Activated CD4-positive, CD25-positive, alpha-beta regulatory T cell (primary cell): ENCODE measurements at regions not wholly inside any gene's neighbourhood (a gene's known extent, or its start where the extent isn't known, plus 50 kb on each side); places are given as distances from the start of the nearest gene placed in this dataset.
"Not testable (repeated sequence)": the region's sequence is repeated elsewhere in the genome, so short reads cannot be mapped to it uniquely, and the experiment has no call there.

Source experiments
- DNase-seq, 4 experiments: peaks; one replicate each; lab custom pipeline; 2025; lab: John Stamatoyannopoulos, UW

- DNase-seq, result no peak
Measured at GRCh38 chr4:23023121-23023520, 330.4 kb downstream of the GBA3 start.

DNA sequence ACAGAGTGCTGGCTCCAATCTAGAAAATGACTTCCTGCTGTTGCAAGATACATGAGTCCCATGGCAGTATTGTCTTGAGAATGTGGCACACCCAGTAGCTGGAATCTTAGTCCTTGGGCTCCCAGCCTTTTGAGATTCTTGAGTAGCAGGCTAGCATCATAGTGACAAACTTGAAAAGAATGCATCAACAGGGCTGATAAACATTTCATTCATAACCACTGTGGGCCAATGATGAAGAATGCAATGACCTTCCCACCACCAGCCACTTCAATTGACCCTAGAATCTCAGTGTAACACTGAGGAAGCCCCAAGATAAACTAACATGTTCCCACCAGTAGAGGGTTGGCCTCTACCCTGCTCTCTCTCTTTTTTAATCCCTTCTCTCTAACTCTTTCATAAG, 329.3 kb downstream of the GBA3 start:
- DNase-seq, result no peak

- DNase-seq, result no peak
Measured at GRCh38 chr4:23021040-23021439, 328.3 kb downstream of the GBA3 start.

DNA sequence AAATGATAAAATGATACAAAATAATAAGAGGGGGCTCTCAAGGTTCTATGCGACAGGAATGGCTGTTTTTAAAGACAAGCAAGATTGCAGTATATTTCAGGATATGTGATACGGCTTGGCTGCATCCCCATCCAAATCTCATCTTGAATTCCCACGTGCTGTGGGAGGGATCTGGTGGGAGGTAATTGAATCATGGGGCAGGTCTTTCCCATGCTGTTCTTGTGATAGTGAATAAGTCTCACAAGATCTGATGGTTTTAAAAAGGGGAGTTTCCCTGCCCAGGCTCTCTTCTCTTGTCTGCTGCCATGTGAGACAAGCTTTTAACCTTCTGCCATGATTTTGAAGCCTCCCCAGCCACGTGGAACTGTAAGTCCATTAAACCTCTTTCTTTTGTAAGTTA, 327.7 kb downstream of the GBA3 start:
- not testable (repeated sequence) for DNase-seq

GRCh38 chr4:23016981-23017380, 324.2 kb downstream of the GBA3 start:
- no peak for DNase-seq

DNA sequence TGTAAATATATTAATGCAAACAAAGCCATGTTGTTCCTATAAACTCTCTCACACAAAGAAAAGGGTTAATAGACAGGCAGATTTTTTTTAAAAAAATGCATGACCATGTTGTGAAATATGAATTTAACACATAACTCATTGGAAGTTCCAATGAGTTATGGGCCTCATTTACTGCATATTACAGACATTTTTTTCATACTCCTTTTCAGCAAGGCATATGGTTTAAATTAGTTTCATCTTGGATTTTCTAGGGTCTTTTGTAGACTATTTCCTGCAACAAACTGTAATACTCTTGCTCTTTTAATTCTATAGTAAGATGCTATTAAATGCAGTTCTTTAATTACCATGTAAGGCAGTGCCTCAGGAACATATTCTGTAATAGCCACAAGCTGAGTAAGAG, 323.1 kb downstream of the GBA3 start:
- no peak for DNase-seq

GRCh38 chr4:23009093-23009492, 316.4 kb downstream of the GBA3 start:
- no peak for DNase-seq

DNA sequence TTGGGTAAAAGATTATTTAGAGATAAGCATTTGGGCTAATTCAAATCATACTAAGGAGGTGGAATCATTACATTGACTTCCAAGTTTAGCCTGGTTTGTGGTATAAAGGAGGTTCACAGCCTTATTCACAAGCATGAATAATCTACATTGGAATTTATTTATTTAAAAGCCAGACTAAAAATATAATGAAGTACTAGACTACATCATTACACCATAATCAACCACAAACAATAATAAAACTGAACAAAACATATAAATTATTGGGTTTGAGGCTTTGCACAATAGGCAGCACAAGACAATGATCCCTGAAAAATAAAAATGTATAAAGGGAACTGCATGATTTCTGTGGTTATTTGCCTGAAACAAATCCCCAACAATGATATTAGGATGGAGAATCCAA, 314.0 kb downstream of the GBA3 start:
- DNase-seq, result no peak

DNA sequence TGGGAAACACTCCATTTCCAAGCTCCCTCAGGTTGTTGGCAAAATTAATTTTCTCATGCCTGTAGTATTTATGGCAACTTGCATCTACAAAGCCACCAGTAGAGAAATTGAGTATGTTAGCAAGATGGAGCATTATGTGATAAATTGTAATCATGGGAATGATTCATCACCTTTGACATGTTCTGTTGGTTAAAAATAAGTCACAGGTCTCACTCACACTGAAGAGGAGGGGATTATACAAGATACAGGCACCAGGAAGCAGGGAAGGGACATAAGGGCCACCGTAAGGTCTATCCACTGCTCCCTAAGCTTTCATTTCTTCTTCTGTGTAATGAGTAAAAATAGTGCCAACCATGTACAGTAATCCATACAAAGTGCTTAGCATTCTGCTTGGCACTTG, 313.0 kb downstream of the GBA3 start:
- no peak for DNase-seq

GRCh38 chr4:23001478-23001877, 308.7 kb downstream of the GBA3 start:
- DNase-seq, result no peak

DNA sequence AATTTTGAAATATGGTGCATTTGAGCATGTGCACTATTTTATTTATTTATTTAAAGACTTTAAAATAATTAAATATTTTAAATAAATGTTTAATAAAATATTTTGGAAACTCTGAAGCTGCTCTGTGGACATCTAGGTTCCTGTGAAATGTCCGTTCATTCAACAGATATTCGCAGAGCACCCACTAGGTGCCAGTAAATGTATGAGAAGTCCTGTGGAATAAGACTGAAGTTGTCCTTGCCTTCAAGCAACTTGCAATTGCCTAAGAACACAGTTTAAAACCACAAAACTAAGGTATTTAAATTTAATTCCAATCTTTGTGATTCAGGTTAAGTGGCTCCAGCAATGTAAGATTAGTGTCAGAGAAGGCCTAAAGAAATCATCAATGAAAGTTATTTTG, 306.7 kb downstream of the GBA3 start:
- DNase-seq, result no peak

DNA sequence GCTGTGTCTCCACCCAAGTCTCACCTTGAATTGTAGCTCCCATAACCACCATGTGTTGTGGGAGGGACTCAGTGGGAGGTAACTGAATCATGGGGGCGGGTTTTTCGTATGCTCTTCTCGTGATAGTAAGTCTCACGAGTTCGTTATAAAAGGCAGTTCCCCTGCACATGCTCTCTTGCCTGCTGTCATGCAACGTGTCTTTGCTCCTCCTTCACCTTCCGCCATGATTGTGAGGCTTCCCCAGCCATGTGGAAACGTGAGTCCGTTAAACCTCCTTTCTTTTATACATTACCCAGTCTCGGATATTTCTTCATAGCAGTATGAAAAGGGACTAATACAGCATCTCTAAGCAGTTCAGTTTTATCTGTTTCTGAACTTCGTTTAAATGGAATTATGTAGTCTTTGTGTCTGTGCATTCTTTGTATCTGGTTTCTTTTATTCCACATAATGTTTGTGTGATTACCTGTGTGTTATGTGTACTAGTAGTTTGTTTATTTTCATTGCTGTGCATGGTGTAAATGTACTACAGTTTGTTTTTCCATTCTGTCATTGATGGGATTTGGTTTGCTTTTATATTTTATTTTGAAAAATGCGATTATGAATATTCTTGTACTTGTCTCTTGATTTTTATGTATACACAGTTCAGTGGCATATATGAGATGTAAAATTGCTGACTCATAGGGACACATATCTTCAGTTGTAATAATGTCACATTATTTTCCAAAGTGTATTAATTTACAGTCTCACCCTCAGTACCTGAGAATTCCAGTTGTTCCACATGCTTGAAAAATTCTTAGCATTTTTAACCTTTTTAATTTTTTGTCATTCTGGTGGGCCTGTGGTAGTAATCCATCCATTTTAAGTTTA, 304.9 kb downstream of the GBA3 start:
- DNase-seq, result no peak

DNA sequence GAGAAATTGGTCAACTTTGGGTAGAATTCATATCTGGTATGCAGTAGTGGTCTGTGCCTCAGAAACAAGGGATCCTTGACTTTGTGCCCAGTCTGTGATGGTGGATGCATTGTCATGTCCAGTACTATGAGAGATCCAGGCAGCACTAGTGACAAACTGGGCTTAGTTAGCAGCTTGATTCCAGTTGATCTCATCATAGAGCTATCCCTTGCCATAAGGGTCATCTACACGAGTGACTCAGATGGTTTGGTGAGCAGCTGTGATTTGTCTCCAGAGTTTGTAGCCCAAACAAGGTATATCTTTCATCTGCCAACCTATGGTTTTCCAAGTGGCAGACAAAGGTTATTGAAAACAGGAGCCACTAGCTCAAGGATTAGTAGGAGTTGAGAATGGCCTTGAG, 298.8 kb downstream of the GBA3 start:
- DNase-seq, result no peak

DNA sequence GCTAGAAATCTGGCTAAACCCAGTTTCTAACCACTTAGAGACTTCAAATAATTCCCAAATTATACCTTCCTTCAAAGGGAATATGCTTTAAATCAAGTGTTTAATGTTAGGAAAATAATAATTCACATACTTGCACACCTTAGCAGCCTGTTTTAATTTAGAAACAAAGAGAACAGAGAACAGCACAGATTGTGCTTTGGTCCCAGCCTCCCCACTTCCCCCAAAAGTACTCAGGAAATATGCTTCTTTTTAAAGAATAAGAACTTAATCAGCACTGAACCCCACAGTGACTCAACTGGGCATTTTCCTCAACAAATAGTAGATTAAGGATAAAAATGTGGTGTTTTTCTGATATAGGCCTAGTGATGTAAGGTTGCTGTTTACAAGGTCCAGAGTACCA, 295.8 kb downstream of the GBA3 start:
- DNase-seq, result no peak

GRCh38 chr4:22987870-22988269, 295.1 kb downstream of the GBA3 start:
- no peak for DNase-seq

GRCh38 chr4:22986881-22987280, 294.1 kb downstream of the GBA3 start:
- no peak for DNase-seq

- DNase-seq, result no peak
Measured at GRCh38 chr4:22986262-22986661, 293.5 kb downstream of the GBA3 start.

- DNase-seq, result no peak
Measured at GRCh38 chr4:22984390-22984789, 291.7 kb downstream of the GBA3 start.

GRCh38 chr4:22978656-22979055, 285.9 kb downstream of the GBA3 start:
- no peak for DNase-seq

- DNase-seq, result no peak
Measured at GRCh38 chr4:22970665-22971064, 277.9 kb downstream of the GBA3 start.

- DNase-seq, result no peak
Measured at GRCh38 chr4:22969287-22969896, 276.7 kb downstream of the GBA3 start.

- no peak for DNase-seq
Measured at GRCh38 chr4:22962295-22962694, 269.6 kb downstream of the GBA3 start.

DNA sequence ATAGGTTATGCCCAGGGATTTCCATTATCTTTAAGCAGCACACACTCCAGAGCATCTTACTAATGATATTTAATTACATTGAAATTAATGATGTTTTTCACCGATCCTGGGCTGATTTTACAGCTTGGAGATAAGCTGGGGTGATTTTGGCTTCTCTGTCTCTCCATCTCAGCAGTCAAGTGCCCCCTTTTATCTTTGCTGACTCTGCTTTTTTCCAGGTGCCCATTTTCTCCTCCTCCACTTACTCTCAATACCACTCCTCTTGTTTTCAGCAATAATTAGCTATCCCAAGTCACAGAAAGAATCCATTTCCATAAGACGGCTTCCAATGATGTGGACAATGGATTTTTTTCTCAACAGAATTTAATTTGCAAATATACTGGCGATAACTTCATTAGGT, 266.7 kb downstream of the GBA3 start:
- no peak for DNase-seq
